ENCODE measurements at regions not wholly inside any gene's neighbourhood (a gene's known extent, or its start where the extent isn't known, plus 50 kb on each side); places are given as distances from the start of the nearest gene placed in this dataset.

- TF ChIP-seq RFX3 (CRISPR knock-in tag; IDR thresholded peaks at IDR 0.05) (no peak), FOXA1 (IDR thresholded peaks at IDR 0.05) (no peak), FOXA1 (CRISPR knock-in tag; IDR thresholded peaks at IDR 0.05) (no peak), ZNF280D (CRISPR knock-in tag; IDR thresholded peaks at IDR 0.05) (no peak), MXD3 (CRISPR knock-in tag; IDR thresholded peaks at IDR 0.05) (no peak), KLF15 (CRISPR knock-in tag; IDR thresholded peaks at IDR 0.05; ENCODE audit: borderline replicate concordance) (no peak), ZBTB43 (CRISPR knock-in tag; conservative IDR thresholded peaks at IDR 0.05) (no peak), MIER3 (CRISPR knock-in tag; IDR thresholded peaks at IDR 0.05; ENCODE audit: borderline replicate concordance) (peak; percentile 53; the same call in 1 of the 2 replicates), RFXANK (CRISPR knock-in tag; IDR thresholded peaks at IDR 0.05) (no peak), REPIN1 (CRISPR knock-in tag; IDR thresholded peaks at IDR 0.05; ENCODE audit: borderline replicate concordance, low read depth) (0 out of 2 replicates have a peak, but pooled peaks have one; percentile 49), ZNF256 (CRISPR knock-in tag; conservative IDR thresholded peaks at IDR 0.05) (no peak), E2F2 (CRISPR knock-in tag; IDR thresholded peaks at IDR 0.05; ENCODE audit: borderline replicate concordance) (no peak), ZNF24 (IDR thresholded peaks at IDR 0.05) (peak; percentile 95), FOXP4 (CRISPR knock-in tag; IDR thresholded peaks at IDR 0.05) (peak; percentile 43; the same call in 1 of the 2 replicates), MIXL1 (CRISPR knock-in tag; IDR thresholded peaks at IDR 0.05) (peak; percentile 47; the same call in 1 of the 2 replicates), HHEX (CRISPR knock-in tag; IDR thresholded peaks at IDR 0.05) (no peak), CEBPG (CRISPR knock-in tag; IDR thresholded peaks at IDR 0.05) (0 out of 2 replicates have a peak, but pooled peaks have one; percentile 24), ZNF83 (CRISPR knock-in tag; IDR thresholded peaks at IDR 0.05; ENCODE audit: borderline replicate concordance) (no peak), ZNF317 (CRISPR knock-in tag; IDR thresholded peaks at IDR 0.05) (no peak), IRF2 (CRISPR knock-in tag; IDR thresholded peaks at IDR 0.05) (peak; percentile 56; the same call in 1 of the 2 replicates), THRA (CRISPR knock-in tag; IDR thresholded peaks at IDR 0.05; ENCODE audit: borderline replicate concordance) (peak; percentile 22; the same call in 1 of the 2 replicates), SALL2 (CRISPR knock-in tag; IDR thresholded peaks at IDR 0.05) (no peak)
Measured at GRCh38 chr6:27582928-27583725, 110.2 kb upstream of the ZNF184 start (continued).

All from HepG2 (cell line).